ENCODE measurements at regions not wholly inside any gene's neighbourhood (a gene's known extent, or its start where the extent isn't known, plus 50 kb on each side); places are given as distances from the start of the nearest gene placed in this dataset.
"Not testable (repeated sequence)": the region's sequence is repeated elsewhere in the genome, so short reads cannot be mapped to it uniquely, and the experiment has no call there.

DNA sequence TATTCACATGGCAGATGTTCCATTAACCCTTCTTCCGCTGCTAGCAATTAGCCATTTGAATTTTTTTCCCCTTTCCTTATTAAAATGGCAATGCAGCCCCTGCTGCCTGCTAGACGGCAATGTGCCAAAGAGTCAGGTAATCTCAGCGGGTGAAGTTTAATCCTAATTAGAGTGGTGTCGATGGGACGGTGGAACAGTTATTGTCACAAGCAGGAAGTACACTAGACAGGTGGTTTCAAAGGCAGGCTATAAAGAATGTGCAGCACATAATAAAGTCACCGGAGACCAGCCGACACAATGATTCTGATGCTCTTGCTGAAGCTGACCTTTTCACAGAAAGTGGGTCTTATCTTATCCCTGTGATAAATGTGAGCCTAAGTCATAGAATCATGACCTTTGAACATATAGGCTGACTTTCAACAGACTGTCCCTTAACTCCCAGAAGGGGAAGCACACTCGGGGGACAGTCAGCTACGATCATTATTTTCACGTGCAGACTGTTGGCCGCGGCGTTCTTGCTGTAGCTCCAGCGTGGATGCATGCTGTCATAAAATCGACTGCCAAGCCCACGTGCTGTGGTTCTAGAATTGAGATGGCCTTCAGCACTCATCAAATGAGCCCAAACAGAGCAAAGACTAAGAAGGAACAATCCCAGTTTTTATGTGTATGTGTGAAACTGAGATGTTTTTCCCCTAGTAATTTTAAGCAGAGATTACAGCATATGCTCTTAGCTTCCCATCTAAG is 926.2 kb upstream of the SOX11 start:
- no peaks in the 10 kb centered on the region for H3K27me3 ChIP-seq (ENCODE audit: control insufficient read depth, insufficient read depth, low read length)
- H3K36me3 ChIP-seq (ENCODE audit: control insufficient read depth, insufficient read depth, low read length): no peaks in the 10 kb centered on the region
- no peaks in the 10 kb centered on the region for H3K4me1 Mint-ChIP-seq
- H3K27ac Mint-ChIP-seq: no peak overlapping the region
- DNase-seq (no peak), ATAC-seq (ENCODE audit: low read depth in 2 of 2) (no peak)
- H3K9me3 ChIP-seq (ENCODE audit: control insufficient read depth in 2 of 2, low read length in 2 of 2): peaks cover 0 to 3% of the 10 kb centered on the region in 2 experiments
- no peaks in the 10 kb centered on the region for H3K36me3 Mint-ChIP-seq
- no peaks in the 10 kb centered on the region for H3K27me3 Mint-ChIP-seq
- no peaks in the 10 kb centered on the region for H3K4me1 ChIP-seq (ENCODE audit: control insufficient read depth, insufficient read depth, low read length, poor library complexity, severe bottlenecking)
- H3K27ac ChIP-seq (ENCODE audit: insufficient read depth, low read length, poor library complexity, severe bottlenecking): no peak overlapping the region
- no peak overlapping the region for H3K4me3 ChIP-seq (ENCODE audit: low read depth, low read length)
- H3K4me3 Mint-ChIP-seq: no peak overlapping the region
- peaks cover 2 to 27% (median 7%) of the 10 kb centered on the region in 7 donors for H3K9me3 Mint-ChIP-seq

DNA sequence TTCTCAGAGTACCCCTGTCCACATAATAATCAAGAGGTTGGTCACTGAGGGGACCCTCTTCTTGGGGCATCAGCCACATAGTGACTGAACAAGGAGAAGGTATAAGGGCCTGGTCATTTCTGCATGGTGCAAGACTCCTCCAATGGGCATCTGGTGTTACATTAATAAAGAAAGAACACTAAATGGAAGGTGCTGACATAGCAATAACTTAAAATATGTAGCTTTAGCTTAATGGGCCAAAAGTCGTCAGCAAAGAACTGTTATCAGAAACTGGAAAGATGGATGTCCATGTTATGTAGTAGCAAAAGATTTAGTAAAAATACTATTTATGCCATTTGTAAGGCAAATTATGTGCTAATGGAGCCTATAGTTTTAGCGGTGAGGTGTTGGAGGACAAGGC is 916.5 kb upstream of the SOX11 start:
- Histone ChIP-seq H3K36me3 (ENCODE audit: control insufficient read depth, insufficient read depth, low read length) (no peaks in the 10 kb centered on the region), H3K4me1 (ENCODE audit: control insufficient read depth, insufficient read depth, low read length, poor library complexity, severe bottlenecking) (no peaks in the 10 kb centered on the region), H3K27me3 (ENCODE audit: control insufficient read depth, insufficient read depth, low read length) (no peaks in the 10 kb centered on the region), H3K4me3 (ENCODE audit: low read depth, low read length) (no peak overlapping the region), H3K9me3 (ENCODE audit: control insufficient read depth in 2 of 2, low read length in 2 of 2) (peaks cover 8 to 11% of the 10 kb centered on the region in 2 experiments), H3K27ac (ENCODE audit: insufficient read depth, low read length, poor library complexity, severe bottlenecking) (no peak overlapping the region)
- H3K9me3 Mint-ChIP-seq: peaks cover 0 to 24% (median 7%) of the 10 kb centered on the region in 7 donors
- DNase-seq: no peak
- H3K27me3 Mint-ChIP-seq: no peaks in the 10 kb centered on the region
- H3K4me3 Mint-ChIP-seq: no peak overlapping the region
- H3K36me3 Mint-ChIP-seq: no peaks in the 10 kb centered on the region
- ATAC-seq (ENCODE audit: low read depth in 2 of 2): no peak
- peaks cover 0 to 5% (median 0%) of the 10 kb centered on the region in 4 donors for H3K4me1 Mint-ChIP-seq
- no peak overlapping the region for H3K27ac Mint-ChIP-seq

DNA sequence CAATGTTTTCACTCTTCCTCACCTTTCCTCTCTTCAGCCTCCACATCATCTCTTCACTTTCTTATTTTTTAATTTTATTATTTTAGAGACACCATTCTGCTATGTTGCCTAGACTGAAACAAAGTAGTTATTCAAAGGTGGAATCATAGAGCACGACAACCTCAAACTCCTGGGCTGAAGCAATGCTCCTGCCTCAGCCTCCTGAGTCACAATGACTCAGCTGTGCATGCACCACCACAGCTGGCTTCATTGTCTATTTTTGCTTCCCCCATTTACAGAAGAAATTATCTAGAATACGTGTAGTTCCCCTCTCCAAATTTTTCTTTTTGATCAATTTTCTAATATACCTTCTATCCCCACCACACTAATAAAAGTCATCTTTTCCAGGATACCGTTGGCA is 911.5 kb upstream of the SOX11 start:
- H3K27ac Mint-ChIP-seq: no peak overlapping the region
- H3K4me1 Mint-ChIP-seq: peaks cover 0 to 5% (median 0%) of the 10 kb centered on the region in 4 donors
- Histone ChIP-seq H3K9me3 (ENCODE audit: control insufficient read depth in 2 of 2, low read length in 2 of 2) (peaks cover 6% of the 10 kb centered on the region in 2 experiments), H3K4me3 (ENCODE audit: low read depth, low read length) (no peak overlapping the region), H3K27ac (ENCODE audit: insufficient read depth, low read length, poor library complexity, severe bottlenecking) (no peak overlapping the region), H3K4me1 (ENCODE audit: control insufficient read depth, insufficient read depth, low read length, poor library complexity, severe bottlenecking) (no peaks in the 10 kb centered on the region), H3K36me3 (ENCODE audit: control insufficient read depth, insufficient read depth, low read length) (no peaks in the 10 kb centered on the region), H3K27me3 (ENCODE audit: control insufficient read depth, insufficient read depth, low read length) (no peaks in the 10 kb centered on the region)
- no peak overlapping the region for H3K4me3 Mint-ChIP-seq
- H3K27me3 Mint-ChIP-seq: no peaks in the 10 kb centered on the region
- H3K9me3 Mint-ChIP-seq: peaks cover 0 to 35% (median 11%) of the 10 kb centered on the region in 7 donors
- no peak for ATAC-seq (ENCODE audit: low read depth in 2 of 2)
- no peak for DNase-seq
- H3K36me3 Mint-ChIP-seq: no peaks in the 10 kb centered on the region

DNA sequence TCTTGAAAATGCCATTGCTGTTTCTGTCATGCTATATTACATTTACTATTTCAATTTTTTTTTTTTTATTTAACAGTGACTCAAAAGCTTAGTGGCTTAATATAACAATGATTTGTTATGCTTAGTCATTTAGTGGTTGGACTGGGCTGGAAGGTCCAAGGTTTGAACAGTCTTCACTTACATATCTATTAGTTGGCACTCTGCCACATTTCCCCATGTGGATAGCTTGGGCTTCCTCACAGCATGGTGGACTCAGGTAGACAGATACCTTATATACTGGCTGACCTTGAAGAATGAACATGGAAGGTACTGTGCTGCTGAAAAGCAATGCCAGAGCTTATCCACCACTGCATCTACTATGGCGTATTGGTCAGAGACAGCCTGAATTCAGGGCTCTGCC is 909.5 kb upstream of the SOX11 start:
- Mint-ChIP-seq H3K4me1 (no peaks in the 10 kb centered on the region), H3K9me3 (peaks cover 0 to 38% (median 10%) of the 10 kb centered on the region in 7 donors)

DNA sequence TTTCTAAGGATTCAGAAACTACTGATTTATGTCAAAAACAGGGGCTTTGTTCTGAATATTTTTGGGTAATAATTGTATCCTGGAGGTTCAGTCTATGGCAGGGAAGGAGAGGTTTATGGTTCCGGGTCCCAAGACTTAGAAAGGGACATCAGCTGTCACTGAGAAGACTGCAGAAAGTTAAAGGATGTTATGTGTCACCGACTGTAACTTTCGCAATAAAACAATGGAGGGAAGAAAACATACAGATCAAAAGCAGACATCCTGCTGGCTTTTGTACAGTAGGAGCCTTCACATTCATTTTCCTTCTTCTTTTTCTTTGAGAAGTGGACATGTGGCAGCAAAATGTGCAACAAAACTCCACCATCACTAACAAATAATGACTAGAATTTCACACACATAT is 900.7 kb upstream of the SOX11 start:
- no peaks in the 10 kb centered on the region for H3K4me1 Mint-ChIP-seq
- Histone ChIP-seq H3K9me3 (ENCODE audit: control insufficient read depth in 2 of 2, low read length in 2 of 2) (peaks cover 0 to 9% of the 10 kb centered on the region in 2 experiments), H3K4me3 (ENCODE audit: low read depth, low read length) (no peak overlapping the region), H3K36me3 (ENCODE audit: control insufficient read depth, insufficient read depth, low read length) (no peaks in the 10 kb centered on the region), H3K27me3 (ENCODE audit: control insufficient read depth, insufficient read depth, low read length) (no peaks in the 10 kb centered on the region), H3K4me1 (ENCODE audit: control insufficient read depth, insufficient read depth, low read length, poor library complexity, severe bottlenecking) (no peaks in the 10 kb centered on the region), H3K27ac (ENCODE audit: insufficient read depth, low read length, poor library complexity, severe bottlenecking) (no peak overlapping the region)
- H3K27ac Mint-ChIP-seq: no peak overlapping the region
- ATAC-seq (ENCODE audit: low read depth in 2 of 2): no peak
- H3K27me3 Mint-ChIP-seq: no peaks in the 10 kb centered on the region
- H3K36me3 Mint-ChIP-seq: no peaks in the 10 kb centered on the region
- H3K9me3 Mint-ChIP-seq: peaks cover 2 to 31% (median 10%) of the 10 kb centered on the region in 7 donors
- DNase-seq: no peak
- H3K4me3 Mint-ChIP-seq: no peak overlapping the region

More for the DNA sequence above, 909.5 kb upstream of the SOX11 start:
- Mint-ChIP-seq H3K36me3 (no peaks in the 10 kb centered on the region), H3K4me3 (no peak overlapping the region), H3K27ac (no peak overlapping the region), H3K27me3 (no peaks in the 10 kb centered on the region)
- H3K36me3 ChIP-seq (ENCODE audit: control insufficient read depth, insufficient read depth, low read length): no peaks in the 10 kb centered on the region
- no peak overlapping the region for H3K4me3 ChIP-seq (ENCODE audit: low read depth, low read length)
- H3K4me1 ChIP-seq (ENCODE audit: control insufficient read depth, insufficient read depth, low read length, poor library complexity, severe bottlenecking): no peaks in the 10 kb centered on the region
- no peaks in the 10 kb centered on the region for H3K27me3 ChIP-seq (ENCODE audit: control insufficient read depth, insufficient read depth, low read length)
- ATAC-seq (ENCODE audit: low read depth in 2 of 2): no peak
- H3K27ac ChIP-seq (ENCODE audit: insufficient read depth, low read length, poor library complexity, severe bottlenecking): no peak overlapping the region
- H3K9me3 ChIP-seq (ENCODE audit: control insufficient read depth in 2 of 2, low read length in 2 of 2): peaks cover 3 to 15% of the 10 kb centered on the region in 2 experiments
- no peak for DNase-seq

DNA sequence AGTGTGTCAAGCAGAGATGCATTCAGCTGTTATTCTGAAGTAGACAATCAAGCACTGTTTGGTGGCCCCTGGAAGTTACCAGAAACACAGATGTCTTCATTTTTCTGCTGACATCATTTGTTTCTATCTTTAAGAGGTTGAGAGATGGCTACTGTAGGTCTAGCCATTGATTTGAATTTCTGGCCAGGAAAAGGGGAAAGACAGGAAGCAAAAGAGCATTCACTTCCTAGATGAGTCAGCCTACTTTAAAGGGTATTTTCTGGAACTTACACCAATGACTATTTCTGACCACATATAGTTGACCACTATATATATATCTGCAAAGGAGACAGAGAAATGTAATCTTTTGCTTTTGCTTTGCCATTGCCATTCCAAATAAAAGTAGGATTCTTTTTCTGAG is 900.1 kb upstream of the SOX11 start:
- Histone ChIP-seq H3K27ac (ENCODE audit: insufficient read depth, low read length, poor library complexity, severe bottlenecking) (no peak overlapping the region), H3K9me3 (ENCODE audit: control insufficient read depth in 2 of 2, low read length in 2 of 2) (peaks cover 4 to 5% of the 10 kb centered on the region in 2 experiments), H3K36me3 (ENCODE audit: control insufficient read depth, insufficient read depth, low read length) (no peaks in the 10 kb centered on the region), H3K27me3 (ENCODE audit: control insufficient read depth, insufficient read depth, low read length) (no peaks in the 10 kb centered on the region), H3K4me1 (ENCODE audit: control insufficient read depth, insufficient read depth, low read length, poor library complexity, severe bottlenecking) (no peaks in the 10 kb centered on the region), H3K4me3 (ENCODE audit: low read depth, low read length) (no peak overlapping the region)
- no peak for ATAC-seq (ENCODE audit: low read depth in 2 of 2)
- Mint-ChIP-seq H3K4me1 (no peaks in the 10 kb centered on the region), H3K27ac (no peak overlapping the region), H3K36me3 (no peaks in the 10 kb centered on the region), H3K27me3 (no peaks in the 10 kb centered on the region), H3K4me3 (no peak overlapping the region), H3K9me3 (peaks cover 2 to 27% (median 10%) of the 10 kb centered on the region in 7 donors)
- no peak for DNase-seq

DNA sequence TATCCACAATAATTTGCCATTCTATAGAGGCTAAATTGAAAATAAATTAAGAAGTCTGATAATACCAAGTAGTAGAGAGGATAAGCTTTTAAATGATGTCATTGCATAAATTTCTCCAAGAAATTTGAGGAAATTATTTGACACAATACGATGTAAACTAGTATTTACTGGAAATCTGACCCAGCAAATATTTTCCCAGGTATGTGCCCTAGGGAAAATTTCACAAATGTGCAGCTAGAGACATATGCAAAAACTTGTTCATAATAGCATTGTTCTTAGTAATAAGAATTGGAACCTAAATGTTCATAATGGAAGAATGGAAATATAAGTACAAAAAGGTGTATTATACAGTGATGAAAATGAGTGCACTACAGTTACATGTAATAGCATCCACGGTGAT is 888.8 kb upstream of the SOX11 start:
- no peaks in the 10 kb centered on the region for H3K4me1 ChIP-seq (ENCODE audit: control insufficient read depth, insufficient read depth, low read length, poor library complexity, severe bottlenecking)
- peaks cover 0 to 16% (median 6%) of the 10 kb centered on the region in 7 donors for H3K9me3 Mint-ChIP-seq
- no peak overlapping the region for H3K27ac Mint-ChIP-seq
- no peak overlapping the region for H3K4me3 Mint-ChIP-seq
- DNase-seq: no peak
- H3K27me3 ChIP-seq (ENCODE audit: control insufficient read depth, insufficient read depth, low read length): no peaks in the 10 kb centered on the region
- H3K4me1 Mint-ChIP-seq: no peaks in the 10 kb centered on the region
- H3K27ac ChIP-seq (ENCODE audit: insufficient read depth, low read length, poor library complexity, severe bottlenecking): no peak overlapping the region
- H3K36me3 ChIP-seq (ENCODE audit: control insufficient read depth, insufficient read depth, low read length): no peaks in the 10 kb centered on the region
- H3K36me3 Mint-ChIP-seq: no peaks in the 10 kb centered on the region
- H3K4me3 ChIP-seq (ENCODE audit: low read depth, low read length): no peak overlapping the region
- no peaks in the 10 kb centered on the region for H3K27me3 Mint-ChIP-seq
- peaks cover 0 to 3% of the 10 kb centered on the region in 2 experiments for H3K9me3 ChIP-seq (ENCODE audit: control insufficient read depth in 2 of 2, low read length in 2 of 2)
- no peak for ATAC-seq (ENCODE audit: low read depth in 2 of 2)

DNA sequence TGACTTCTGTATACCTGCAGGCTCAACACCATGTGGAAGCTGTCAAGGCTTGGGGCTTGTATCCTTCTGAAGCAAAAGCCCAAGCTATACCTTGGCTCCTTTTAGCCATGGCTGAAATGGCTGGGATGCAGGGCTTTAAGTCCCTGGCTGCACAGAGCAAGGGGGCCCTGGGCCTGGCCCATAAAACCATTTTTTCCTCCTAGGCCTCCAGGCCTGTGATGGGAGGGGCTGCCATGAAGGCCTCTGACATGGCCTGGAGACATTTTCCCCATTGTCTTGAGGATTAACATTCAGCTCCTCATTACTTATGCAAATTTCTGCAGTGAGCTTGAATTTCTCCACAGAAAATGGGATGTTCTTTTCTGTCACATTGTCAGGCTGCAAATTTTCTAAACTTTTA is 878.0 kb upstream of the SOX11 start:
- not testable (repeated sequence) for DNase-seq; H3K36me3 Mint-ChIP-seq; H3K4me3 Mint-ChIP-seq; H3K27me3 Mint-ChIP-seq; ATAC-seq (ENCODE audit: low read depth in 2 of 2); H3K27ac ChIP-seq (ENCODE audit: insufficient read depth, low read length, poor library complexity, severe bottlenecking); H3K27me3 ChIP-seq (ENCODE audit: control insufficient read depth, insufficient read depth, low read length); H3K4me1 ChIP-seq (ENCODE audit: control insufficient read depth, insufficient read depth, low read length, poor library complexity, severe bottlenecking); H3K4me1 Mint-ChIP-seq; H3K36me3 ChIP-seq (ENCODE audit: control insufficient read depth, insufficient read depth, low read length); H3K27ac Mint-ChIP-seq; H3K4me3 ChIP-seq (ENCODE audit: low read depth, low read length)
- H3K9me3 Mint-ChIP-seq: peaks cover 4 to 27% (median 12%) of the 10 kb centered on the region in 7 donors
- H3K9me3 ChIP-seq (ENCODE audit: control insufficient read depth in 2 of 2, low read length in 2 of 2): peaks cover 3 to 10% of the 10 kb centered on the region in 2 experiments

All from CD4-positive, CD25-positive, alpha-beta regulatory T cell (primary cell).